Keratinocyte (primary cell): ENCODE measurements at regions not wholly inside any gene's neighbourhood (a gene's known extent, or its start where the extent isn't known, plus 50 kb on each side); places are given as distances from the start of the nearest gene placed in this dataset.

ENCODE experiments used
- DNase-seq: peaks from one replicate; pipeline ENCODE4 v3.0.0-alpha.2; 2011; ENCODE audit warnings: low read depth, missing footprints, low spot score
- FAIRE-seq: peaks from 2 replicates; lab custom pipeline; 2011; peaks lifted over from hg19 to GRCh38; lab: Jason Lieb, UNC
- H2AFZ ChIP-seq: 2 replicates; pipeline ENCODE4 v1.6.0; 2012; ENCODE audit warnings: low read length, control low read depth, inconsistent platforms; ENCODE audit not compliant: control insufficient read depth
- H3K27ac ChIP-seq: 2 replicates; pipeline ENCODE4 v1.5.1; 2011; ENCODE audit warnings: low read length; ENCODE audit not compliant: control insufficient read depth, insufficient read depth
- H3K27me3 ChIP-seq: 3 replicates; pipeline ENCODE4 v1.6.0; 2011; ENCODE audit warnings: low read length; ENCODE audit not compliant: control insufficient read depth, insufficient read depth; ENCODE audit errors: extremely low read depth
- H3K36me3 ChIP-seq, 2 experiments: 2 replicates in 1 of 2; 3 replicates in 1 of 2; pipeline ENCODE4 v1.5.1; 2011; ENCODE audit warnings: low read length in 2 of 2, mild to moderate bottlenecking in 1 of 2; ENCODE audit not compliant: control insufficient read depth in 2 of 2, insufficient read depth in 2 of 2; ENCODE audit errors: extremely low read depth in 1 of 2
- H3K4me1 ChIP-seq: 3 replicates; pipeline ENCODE4 v1.5.1; 2011; ENCODE audit warnings: low read length; ENCODE audit not compliant: control insufficient read depth, insufficient read depth; ENCODE audit errors: extremely low read depth
- H3K4me2 ChIP-seq: 3 replicates; pipeline ENCODE4 v1.6.0; 2011; ENCODE audit warnings: low read depth, low read length; ENCODE audit not compliant: control insufficient read depth, insufficient read depth; ENCODE audit errors: extremely low read depth
- H3K4me3 ChIP-seq, 3 experiments: fragments of 200-600 bp in 1 of 3; sonication (generic) in 1 of 3; 2 replicates in 2 of 3; 3 replicates in 1 of 3; pipeline ENCODE4 v1.5.1; 2011 to 2016; ENCODE audit warnings: low read length in 3 of 3, mild to moderate bottlenecking in 3 of 3, control low read depth in 2 of 3, inconsistent platforms in 1 of 3, low read depth in 1 of 3, mixed read lengths in 1 of 3, mixed run types in 1 of 3, moderate library complexity in 1 of 3; ENCODE audit not compliant: control insufficient read depth in 2 of 3, insufficient read depth in 2 of 3; ENCODE audit errors: extremely low read depth in 1 of 3
- H3K79me2 ChIP-seq: 2 replicates; pipeline ENCODE4 v1.6.0; 2012; ENCODE audit warnings: low read length; ENCODE audit not compliant: control insufficient read depth, insufficient read depth
- H3K9ac ChIP-seq: 3 replicates; pipeline ENCODE4 v1.6.0; 2011; ENCODE audit warnings: low read length; ENCODE audit not compliant: control insufficient read depth, insufficient read depth; ENCODE audit errors: extremely low read depth
- H3K9me1 ChIP-seq: 3 replicates; pipeline ENCODE4 v1.6.0; 2011; ENCODE audit warnings: low read length; ENCODE audit not compliant: control insufficient read depth, insufficient read depth; ENCODE audit errors: extremely low read depth
- H3K9me3 ChIP-seq: 2 replicates; pipeline ENCODE4 v1.5.1; 2012; ENCODE audit warnings: low read depth, low read length; ENCODE audit not compliant: control insufficient read depth
- H4K20me1 ChIP-seq: 3 replicates; pipeline ENCODE4 v1.6.0; 2011; ENCODE audit warnings: low read length; ENCODE audit not compliant: control insufficient read depth, insufficient read depth; ENCODE audit errors: extremely low read depth
- CTCF ChIP-seq, 3 experiments: IDR thresholded peaks in 1 of 3; conservative IDR thresholded peaks in 1 of 3; optimal IDR thresholded peaks in 1 of 3; 2 replicates in 2 of 3; 3 replicates in 1 of 3; pipeline versions ENCODE3 to v1.5.1; 2011; ENCODE audit warnings: low read length in 3 of 3, mild to moderate bottlenecking in 3 of 3, moderate library complexity in 2 of 3, control low read depth in 1 of 3, inconsistent platforms in 1 of 3; ENCODE audit not compliant: insufficient read depth in 2 of 3; ENCODE audit errors: extremely low read depth in 1 of 3
- EZH2 ChIP-seq: IDR thresholded peaks from one replicate; pipeline ENCODE4 v1.6.1; 2012; ENCODE audit warnings: inconsistent platforms, mild to moderate bottlenecking, low read length, moderate library complexity
- dilution Hi-C: fragments of 300-500 bp; cut with MboI; formaldehyde crosslinking; loops from one replicate; pipeline ENCODE4 v1.7.0; 2020; ENCODE audit warnings: low sequenced_read_pairs; ENCODE audit not compliant: extremely low pct_ligation_motif_present

GRCh38 chr4:59539401-59539800 is 1660.7 kb upstream of the ADGRL3 start:
- no peak overlapping the region for H3K9ac ChIP-seq
- H3K4me3 ChIP-seq = no peak overlapping the region
- no peaks in the 10 kb centered on the region for H3K79me2 ChIP-seq
- no peaks in the 10 kb centered on the region for H3K27me3 ChIP-seq
- no peaks in the 10 kb centered on the region for H3K9me3 ChIP-seq
- H2AFZ ChIP-seq = no peak overlapping the region
- DNase-seq (no peak), FAIRE-seq (no peak)
- no peaks in the 10 kb centered on the region for H3K4me1 ChIP-seq
- H3K27ac ChIP-seq = no peak overlapping the region
- TF ChIP-seq CTCF (optimal IDR thresholded peaks at IDR 0.05 in 1 of 3, IDR thresholded peaks at IDR 0.05 in 1 of 3, conservative IDR thresholded peaks at IDR 0.05 in 1 of 3; ENCODE audit: extremely low read depth in 1 of 3, insufficient read depth in 2 of 3, low read length in 3 of 3) (no peak), EZH2 (no peak)
- H3K36me3 ChIP-seq = no peaks in the 10 kb centered on the region
- H3K9me1 ChIP-seq = no peaks in the 10 kb centered on the region
- no peaks in the 10 kb centered on the region for H4K20me1 ChIP-seq
- dilution Hi-C loops = no loop called here
- no peak overlapping the region for H3K4me2 ChIP-seq

GRCh38 chr4:59540311-59540710 is 1659.8 kb upstream of the ADGRL3 start:
- no peak overlapping the region for H3K4me3 ChIP-seq
- no peaks in the 10 kb centered on the region for H3K79me2 ChIP-seq
- no peaks in the 10 kb centered on the region for H3K36me3 ChIP-seq
- H3K27me3 ChIP-seq = no peaks in the 10 kb centered on the region
- H3K9ac ChIP-seq = no peak overlapping the region
- no peak overlapping the region for H2AFZ ChIP-seq
- TF ChIP-seq EZH2 = no peak
- no peak for TF ChIP-seq CTCF (optimal IDR thresholded peaks at IDR 0.05 in 1 of 3, IDR thresholded peaks at IDR 0.05 in 1 of 3, conservative IDR thresholded peaks at IDR 0.05 in 1 of 3; ENCODE audit: extremely low read depth in 1 of 3, insufficient read depth in 2 of 3, low read length in 3 of 3)
- DNase-seq = no peak
- no peak for FAIRE-seq
- no peak overlapping the region for H3K4me2 ChIP-seq
- H3K4me1 ChIP-seq = no peaks in the 10 kb centered on the region
- dilution Hi-C loops = no loop called here
- no peaks in the 10 kb centered on the region for H4K20me1 ChIP-seq
- no peak overlapping the region for H3K27ac ChIP-seq
- H3K9me3 ChIP-seq = no peaks in the 10 kb centered on the region
- H3K9me1 ChIP-seq = no peaks in the 10 kb centered on the region
